ENCODE measurements at regions not wholly inside any gene's neighbourhood (a gene's known extent, or its start where the extent isn't known, plus 50 kb on each side); places are given as distances from the start of the nearest gene placed in this dataset.

- no peak for TF ChIP-seq FOXP2 (optimal IDR thresholded peaks at IDR 0.05; ENCODE audit: borderline replicate concordance, extremely low read depth, extremely low read length, insufficient read depth)
- no peak for TF ChIP-seq POLR2AphosphoS5 (IDR thresholded peaks at IDR 0.05; ENCODE audit: low read depth, low read length)
- no peak for TF ChIP-seq REST (IDR thresholded peaks at IDR 0.05; ENCODE audit: insufficient read depth in 1 of 2, low read depth in 2 of 2, low read length in 2 of 2)
- TF ChIP-seq SIN3A (IDR thresholded peaks at IDR 0.05; ENCODE audit: borderline replicate concordance, insufficient read depth, low read length): no peak
- no peak for TF ChIP-seq TAF1 (IDR thresholded peaks at IDR 0.05; ENCODE audit: borderline replicate concordance, insufficient read depth, low read length)
These were observed 61.9 kb upstream of the ELOVL6 start for GRCh38 chr4:110260299-110260698.

- TF ChIP-seq TAF1 (IDR thresholded peaks at IDR 0.05; ENCODE audit: borderline replicate concordance, insufficient read depth, low read length) (no peak), FOXP2 (optimal IDR thresholded peaks at IDR 0.05; ENCODE audit: borderline replicate concordance, extremely low read depth, extremely low read length, insufficient read depth) (no peak), SIN3A (IDR thresholded peaks at IDR 0.05; ENCODE audit: borderline replicate concordance, insufficient read depth, low read length) (no peak), REST (IDR thresholded peaks at IDR 0.05; ENCODE audit: insufficient read depth in 1 of 2, low read depth in 2 of 2, low read length in 2 of 2) (no peak), POLR2AphosphoS5 (IDR thresholded peaks at IDR 0.05; ENCODE audit: low read depth, low read length) (no peak)
These were observed 51.6 kb upstream of the ELOVL6 start for GRCh38 chr4:110250023-110250387.

- TF ChIP-seq SIN3A (IDR thresholded peaks at IDR 0.05; ENCODE audit: borderline replicate concordance, insufficient read depth, low read length) (no peak), TAF1 (IDR thresholded peaks at IDR 0.05; ENCODE audit: borderline replicate concordance, insufficient read depth, low read length) (no peak), FOXP2 (optimal IDR thresholded peaks at IDR 0.05; ENCODE audit: borderline replicate concordance, extremely low read depth, extremely low read length, insufficient read depth) (no peak), POLR2AphosphoS5 (IDR thresholded peaks at IDR 0.05; ENCODE audit: low read depth, low read length) (no peak), REST (IDR thresholded peaks at IDR 0.05; ENCODE audit: insufficient read depth in 1 of 2, low read depth in 2 of 2, low read length in 2 of 2) (no peak)
These were observed 50.4 kb upstream of the ELOVL6 start for GRCh38 chr4:110248831-110249253.

Data from PFSK-1 (cell line).